DOHH2 (cell line): ENCODE measurements at regions not wholly inside any gene's neighbourhood (a gene's known extent, or its start where the extent isn't known, plus 50 kb on each side); places are given as distances from the start of the nearest gene placed in this dataset.

Source experiments
- EZH2phosphoT487 ChIP-seq: fragments of 200-600 bp; sonication (generic); IDR thresholded peaks from 2 replicates; pipeline ENCODE4 v1.6.1; 2017; ENCODE audit warnings: borderline replicate concordance, mild to moderate bottlenecking, antibody characterized with exemption, low read length, moderate library complexity, mixed read lengths
- TF ChIP-seq, protein P1 (sequence below): fragments of 200-600 bp; sonication (generic); IDR thresholded peaks from one replicate; pipeline ENCODE4 v1.5.1; 2014; ENCODE audit warnings: antibody characterized with exemption, mild to moderate bottlenecking, low read depth, low read length; ENCODE audit not compliant: poor library complexity, severe bottlenecking

DNA sequence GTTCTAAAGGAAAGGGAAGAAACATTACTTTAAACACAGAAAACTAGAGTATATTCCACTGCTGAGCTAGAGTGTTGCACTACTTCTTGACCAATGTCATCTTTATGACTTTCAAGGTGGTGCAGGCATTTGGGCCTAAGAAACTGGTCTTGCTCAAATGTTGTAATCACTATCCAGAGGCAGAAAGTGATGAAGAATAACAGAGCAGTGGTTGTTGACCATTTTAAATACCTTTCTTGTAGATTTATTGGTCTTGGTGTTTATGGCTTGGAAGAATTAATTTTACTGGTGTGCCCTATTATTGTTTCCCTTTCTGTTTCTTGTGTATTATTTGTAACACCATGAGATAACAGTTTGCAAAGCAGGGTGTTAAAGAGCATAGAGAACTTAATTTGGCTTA lies 56.9 kb upstream of the SCN7A start:
- TF ChIP-seq, protein P1, sequence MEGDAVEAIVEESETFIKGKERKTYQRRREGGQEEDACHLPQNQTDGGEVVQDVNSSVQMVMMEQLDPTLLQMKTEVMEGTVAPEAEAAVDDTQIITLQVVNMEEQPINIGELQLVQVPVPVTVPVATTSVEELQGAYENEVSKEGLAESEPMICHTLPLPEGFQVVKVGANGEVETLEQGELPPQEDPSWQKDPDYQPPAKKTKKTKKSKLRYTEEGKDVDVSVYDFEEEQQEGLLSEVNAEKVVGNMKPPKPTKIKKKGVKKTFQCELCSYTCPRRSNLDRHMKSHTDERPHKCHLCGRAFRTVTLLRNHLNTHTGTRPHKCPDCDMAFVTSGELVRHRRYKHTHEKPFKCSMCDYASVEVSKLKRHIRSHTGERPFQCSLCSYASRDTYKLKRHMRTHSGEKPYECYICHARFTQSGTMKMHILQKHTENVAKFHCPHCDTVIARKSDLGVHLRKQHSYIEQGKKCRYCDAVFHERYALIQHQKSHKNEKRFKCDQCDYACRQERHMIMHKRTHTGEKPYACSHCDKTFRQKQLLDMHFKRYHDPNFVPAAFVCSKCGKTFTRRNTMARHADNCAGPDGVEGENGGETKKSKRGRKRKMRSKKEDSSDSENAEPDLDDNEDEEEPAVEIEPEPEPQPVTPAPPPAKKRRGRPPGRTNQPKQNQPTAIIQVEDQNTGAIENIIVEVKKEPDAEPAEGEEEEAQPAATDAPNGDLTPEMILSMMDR = no peak
- no peak for TF ChIP-seq EZH2phosphoT487
